GM06990 (cell line): ENCODE measurements at regions not wholly inside any gene's neighbourhood (a gene's known extent, or its start where the extent isn't known, plus 50 kb on each side); places are given as distances from the start of the nearest gene placed in this dataset.

Source experiments
- DNase-seq: peaks from one replicate; pipeline ENCODE4 v3.0.0-alpha.2; 2011; ENCODE audit not compliant: insufficient read length; ENCODE audit errors: extremely low read depth
- H3K27me3 ChIP-seq: replicated peaks from 2 replicates; pipeline ENCODE4 v1.6.0; 2011; ENCODE audit warnings: low read length; ENCODE audit not compliant: control insufficient read depth, insufficient read depth
- H3K36me3 ChIP-seq: 2 replicates; pipeline ENCODE4 v1.5.1; 2011; ENCODE audit warnings: low read length; ENCODE audit not compliant: control insufficient read depth, insufficient read depth
- H3K4me3 ChIP-seq: replicated peaks from 2 replicates; pipeline ENCODE4 v1.5.1; 2011; ENCODE audit warnings: low read depth, mild to moderate bottlenecking, control low read depth, low read length
- CTCF ChIP-seq: IDR thresholded peaks from 2 replicates; pipeline ENCODE4 v1.5.1; 2011; ENCODE audit warnings: low read length, control low read depth, mild to moderate bottlenecking, inconsistent platforms; ENCODE audit not compliant: insufficient read depth, poor library complexity, severe bottlenecking

- Histone ChIP-seq H3K36me3 (no peaks in the 10 kb centered on the region), H3K4me3 (no peak overlapping the region), H3K27me3 (no peaks in the 10 kb centered on the region; the same call in 1 of the 2 replicates)
- DNase-seq: no peak
- no peak for TF ChIP-seq CTCF
These were observed 482.0 kb downstream of the SETD4 start for GRCh38 chr21:35578347-35578782.

- H3K27me3 ChIP-seq: no peaks in the 10 kb centered on the region; the same call in 1 of the 2 replicates
- DNase-seq: no peak
- TF ChIP-seq CTCF: no peak
- H3K4me3 ChIP-seq: no peak overlapping the region
- no peaks in the 10 kb centered on the region for H3K36me3 ChIP-seq
These were observed 484.9 kb downstream of the SETD4 start for GRCh38 chr21:35575280-35575915.

GRCh38 chr21:35573472-35574374 lies 486.6 kb downstream of the SETD4 start:
- Histone ChIP-seq H3K4me3 (no peak overlapping the region), H3K27me3 (no peaks in the 10 kb centered on the region), H3K36me3 (no peaks in the 10 kb centered on the region)
- TF ChIP-seq CTCF: no peak
- no peak for DNase-seq

GRCh38 chr21:35571910-35572309 lies 488.4 kb downstream of the SETD4 start:
- Histone ChIP-seq H3K4me3 (no peak overlapping the region), H3K36me3 (no peaks in the 10 kb centered on the region), H3K27me3 (no peaks in the 10 kb centered on the region)
- no peak for DNase-seq
- TF ChIP-seq CTCF: no peak

- no peak for DNase-seq
- no peak overlapping the region for H3K4me3 ChIP-seq
These were observed 491.7 kb downstream of the SETD4 start for GRCh38 chr21:35568643-35569042.

More at GRCh38 chr21:35568643-35569042, 491.7 kb downstream of the SETD4 start:
- TF ChIP-seq CTCF: no peak
- Histone ChIP-seq H3K27me3 (no peaks in the 10 kb centered on the region; the same call in 1 of the 2 replicates), H3K36me3 (no peaks in the 10 kb centered on the region)
